ENCODE measurements at regions not wholly inside any gene's neighbourhood (a gene's known extent, or its start where the extent isn't known, plus 50 kb on each side); places are given as distances from the start of the nearest gene placed in this dataset.

DNA sequence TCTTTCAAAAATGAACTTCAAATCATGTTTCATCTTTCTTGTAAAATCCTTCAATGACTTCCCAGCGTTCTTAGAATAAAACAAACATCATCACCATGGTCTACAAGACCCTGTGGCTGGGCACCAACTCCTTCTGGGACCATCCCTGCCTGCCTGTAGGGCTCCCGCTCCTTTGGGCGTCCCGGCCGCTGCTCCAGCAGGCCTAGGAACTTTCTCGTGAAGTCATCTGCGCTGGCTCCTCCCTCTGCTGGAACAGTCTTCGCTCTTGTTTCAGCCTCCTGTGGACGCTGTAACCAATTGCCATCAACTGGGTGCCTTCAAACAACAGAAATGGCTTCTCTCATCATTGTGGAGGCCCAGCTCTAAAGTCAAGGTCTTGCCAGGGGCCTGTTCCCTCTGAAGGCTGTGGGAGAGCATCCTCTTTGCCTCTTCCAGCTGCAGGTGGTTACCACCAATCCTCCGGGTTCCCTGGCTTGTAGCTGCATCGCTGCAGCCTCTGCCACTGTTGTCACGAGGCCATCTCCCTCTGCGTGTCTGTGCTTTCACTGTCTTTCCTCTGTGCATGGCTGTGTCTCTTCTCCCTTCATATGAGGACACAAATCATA is 185.5 kb upstream of the SDK2 start:
- no peak overlapping the region for H3K27ac Mint-ChIP-seq

DNA sequence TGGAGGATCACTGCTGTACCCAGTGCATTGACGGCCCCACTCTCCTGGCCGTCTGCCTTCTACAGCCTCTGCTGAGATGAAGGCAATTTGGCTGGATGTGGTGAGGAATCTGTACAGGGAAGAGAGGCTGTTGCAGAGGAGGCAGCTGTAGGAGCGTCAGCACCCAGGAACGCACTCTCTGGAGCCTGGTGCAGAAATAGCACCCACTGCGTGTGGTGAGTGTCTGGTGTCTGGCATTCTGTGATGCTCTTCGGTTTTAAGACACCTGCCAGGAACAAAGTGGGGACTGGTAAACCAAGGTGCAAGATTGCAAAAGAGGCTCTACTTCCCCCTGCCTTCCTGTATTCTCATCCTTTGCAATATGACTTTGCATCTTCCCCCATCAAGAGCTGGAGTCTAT is 187.5 kb upstream of the SDK2 start:
- Mint-ChIP-seq H3K4me3 (no peak overlapping the region), H3K9me3 (peaks cover 3% of the 10 kb centered on the region), H3K27me3 (peaks cover 10% of the 10 kb centered on the region), H3K27ac (no peak overlapping the region), H3K4me1 (no peaks in the 10 kb centered on the region), H3K36me3 (no peaks in the 10 kb centered on the region)
- ATAC-seq (ENCODE audit: low read depth) (no peak), DNase-seq (ENCODE audit: low spot score in 2 of 2) (no peak)

More for the DNA sequence above, 185.5 kb upstream of the SDK2 start:
- Mint-ChIP-seq H3K4me3 (no peak overlapping the region), H3K9me3 (no peaks in the 10 kb centered on the region), H3K4me1 (no peaks in the 10 kb centered on the region), H3K27me3 (peaks cover 8% of the 10 kb centered on the region), H3K36me3 (no peaks in the 10 kb centered on the region)
- ATAC-seq (ENCODE audit: low read depth) (no peak), DNase-seq (ENCODE audit: low spot score in 2 of 2) (no peak)

DNA sequence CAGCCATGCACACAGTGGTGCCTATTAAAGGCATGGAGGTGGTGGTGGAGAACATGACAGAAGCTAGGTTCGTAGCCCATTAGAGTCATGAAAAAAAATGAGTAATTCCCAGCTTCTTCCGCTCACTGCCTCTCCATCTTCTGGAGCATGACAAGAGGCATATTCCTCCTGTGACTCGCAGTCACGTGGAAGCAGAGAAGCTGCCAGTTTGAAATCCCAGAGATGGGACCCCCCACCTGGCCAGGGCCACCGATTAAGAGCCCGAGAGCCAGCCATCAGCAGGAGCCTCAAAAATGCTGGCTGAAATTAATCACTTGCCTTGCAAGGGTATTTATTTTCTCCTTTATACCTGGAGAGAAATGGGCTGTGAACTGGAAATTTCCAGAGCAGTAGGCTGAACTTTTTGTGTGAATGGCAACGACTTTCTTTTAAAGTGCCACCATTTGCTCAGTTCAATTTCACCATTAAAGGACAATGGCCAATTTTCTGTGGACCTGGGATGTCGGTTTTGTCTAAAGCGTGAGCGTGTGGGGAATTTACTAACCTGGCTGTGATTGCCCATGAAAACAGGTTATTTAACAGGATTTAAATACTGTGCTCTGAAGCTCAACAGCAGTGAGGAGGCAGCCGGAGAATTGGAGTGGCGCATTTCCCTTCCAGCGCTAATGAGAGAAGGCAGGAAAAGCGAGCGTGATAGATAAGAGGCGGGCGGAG is 189.7 kb upstream of the SDK2 start:
- Mint-ChIP-seq H3K9me3 (peaks cover 5% of the 10 kb centered on the region), H3K27ac (no peak overlapping the region), H3K4me1 (no peaks in the 10 kb centered on the region), H3K27me3 (peaks cover 10% of the 10 kb centered on the region), H3K36me3 (no peaks in the 10 kb centered on the region), H3K4me3 (no peak overlapping the region)
- ATAC-seq (ENCODE audit: low read depth) (no peak), DNase-seq (ENCODE audit: low spot score in 2 of 2) (no peak)

DNA sequence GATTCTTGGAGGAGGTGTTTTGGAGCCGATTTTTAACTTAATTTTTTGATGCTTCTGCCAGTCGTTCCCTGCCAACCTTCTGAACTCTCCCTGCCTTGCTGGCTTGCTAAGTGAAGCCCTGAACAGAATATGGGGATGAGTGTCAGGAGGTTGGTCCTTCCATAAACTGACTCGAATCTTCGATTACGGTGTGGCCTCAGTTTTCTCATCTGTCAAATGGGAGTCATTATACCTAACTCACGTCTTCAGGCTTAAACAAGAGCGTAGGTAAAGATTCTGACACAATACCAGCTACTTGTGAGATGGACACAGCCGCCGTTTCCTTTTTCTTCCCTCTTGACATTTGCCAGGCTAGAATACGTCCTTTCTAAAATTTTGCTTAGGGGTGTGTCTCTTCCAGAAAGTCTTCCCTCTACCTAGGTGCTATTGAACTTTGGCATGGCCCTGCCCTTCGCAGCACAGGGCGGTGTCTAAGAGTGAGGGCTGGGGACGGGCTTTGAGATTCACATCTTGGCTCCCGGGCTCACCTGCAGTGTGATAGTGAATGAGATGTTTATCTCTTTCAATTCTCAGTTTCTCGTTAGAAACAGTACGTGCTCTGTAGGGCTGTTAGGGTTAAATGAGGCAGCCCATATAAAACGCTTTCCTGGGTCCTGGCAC is 190.6 kb upstream of the SDK2 start:
- Mint-ChIP-seq H3K27ac (no peak overlapping the region), H3K4me3 (no peak overlapping the region), H3K9me3 (peaks cover 5% of the 10 kb centered on the region), H3K4me1 (no peaks in the 10 kb centered on the region), H3K36me3 (no peaks in the 10 kb centered on the region), H3K27me3 (peaks cover 12% of the 10 kb centered on the region)
- DNase-seq (ENCODE audit: low spot score in 2 of 2): no peak
- ATAC-seq (ENCODE audit: low read depth): no peak

DNA sequence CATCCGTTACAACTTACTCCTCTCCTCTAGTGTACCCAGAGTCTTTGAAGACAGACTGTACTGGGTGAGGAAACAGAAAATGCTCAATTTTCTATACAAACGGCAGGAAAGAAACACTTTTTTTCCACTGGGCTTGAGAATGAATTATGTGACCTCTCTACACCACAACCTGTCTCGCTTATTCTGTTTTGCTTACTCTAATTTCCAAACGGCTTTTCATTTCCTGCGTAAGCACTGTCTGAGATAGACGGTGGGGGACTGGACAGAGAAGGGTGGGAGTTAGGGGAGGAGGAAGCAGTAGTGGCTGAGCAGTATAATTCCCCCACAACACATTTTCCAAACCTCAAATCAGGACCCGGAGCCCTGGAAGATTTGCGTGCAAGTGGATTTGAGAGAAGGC is 191.4 kb upstream of the SDK2 start:
- no peak overlapping the region for H3K27ac Mint-ChIP-seq
- H3K27me3 Mint-ChIP-seq: peaks cover 11% of the 10 kb centered on the region
- H3K4me3 Mint-ChIP-seq: no peak overlapping the region
- H3K36me3 Mint-ChIP-seq: no peaks in the 10 kb centered on the region
- ATAC-seq (ENCODE audit: low read depth) (no peak), DNase-seq (ENCODE audit: low spot score in 2 of 2) (no peak)
- H3K4me1 Mint-ChIP-seq: no peaks in the 10 kb centered on the region
- H3K9me3 Mint-ChIP-seq: peaks cover 5% of the 10 kb centered on the region

DNA sequence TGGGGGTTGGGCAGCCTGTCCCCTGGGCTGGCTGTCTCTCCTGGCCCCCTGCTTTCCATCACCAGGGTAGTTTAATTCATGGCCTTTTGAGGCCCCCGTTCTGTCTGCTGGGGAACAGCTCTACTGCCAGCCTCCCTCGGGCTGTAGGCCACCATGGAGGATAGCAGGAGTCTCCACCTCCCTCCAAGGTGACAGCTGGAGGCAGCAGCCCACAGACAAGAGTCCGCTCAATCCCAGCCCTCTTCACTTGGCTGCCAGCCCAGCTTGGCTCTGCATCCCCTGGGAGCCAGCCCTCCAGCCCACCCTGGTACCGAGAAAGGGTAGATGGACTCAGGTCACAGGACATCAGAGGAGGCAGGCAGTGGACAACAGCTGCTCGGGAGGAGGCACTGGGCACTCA is 194.6 kb upstream of the SDK2 start:
- ATAC-seq (ENCODE audit: low read depth) (no peak), DNase-seq (ENCODE audit: low spot score in 2 of 2) (no peak)
- Mint-ChIP-seq H3K9me3 (peaks cover 5% of the 10 kb centered on the region), H3K36me3 (no peaks in the 10 kb centered on the region), H3K4me1 (no peaks in the 10 kb centered on the region), H3K27me3 (peaks cover 9% of the 10 kb centered on the region), H3K27ac (no peak overlapping the region), H3K4me3 (no peak overlapping the region)

DNA sequence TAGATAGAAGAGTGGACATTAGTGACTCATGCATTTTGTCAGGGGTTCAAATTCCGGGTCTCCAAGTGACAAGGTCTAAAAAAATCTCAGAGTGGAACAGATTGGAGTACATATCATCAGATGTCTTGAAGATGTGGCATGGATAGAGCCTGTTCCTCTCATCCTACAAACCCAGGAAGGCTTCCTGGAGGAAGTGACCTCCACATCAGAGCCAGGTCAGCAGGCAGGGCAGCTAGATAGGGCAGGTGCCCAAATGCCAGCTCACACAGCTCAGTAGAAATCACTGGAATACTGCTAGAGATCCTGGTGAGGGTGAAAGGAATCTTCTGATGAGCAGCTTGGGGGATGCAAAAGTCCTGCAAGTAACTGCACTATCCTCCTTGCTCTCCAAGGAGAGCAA is 196.6 kb upstream of the SDK2 start:
- Mint-ChIP-seq H3K4me3 (no peak overlapping the region), H3K36me3 (no peaks in the 10 kb centered on the region), H3K27me3 (peaks cover 9% of the 10 kb centered on the region), H3K4me1 (no peaks in the 10 kb centered on the region), H3K9me3 (peaks cover 5% of the 10 kb centered on the region), H3K27ac (no peak overlapping the region)
- DNase-seq (ENCODE audit: low spot score in 2 of 2) (no peak), ATAC-seq (ENCODE audit: low read depth) (no peak)

DNA sequence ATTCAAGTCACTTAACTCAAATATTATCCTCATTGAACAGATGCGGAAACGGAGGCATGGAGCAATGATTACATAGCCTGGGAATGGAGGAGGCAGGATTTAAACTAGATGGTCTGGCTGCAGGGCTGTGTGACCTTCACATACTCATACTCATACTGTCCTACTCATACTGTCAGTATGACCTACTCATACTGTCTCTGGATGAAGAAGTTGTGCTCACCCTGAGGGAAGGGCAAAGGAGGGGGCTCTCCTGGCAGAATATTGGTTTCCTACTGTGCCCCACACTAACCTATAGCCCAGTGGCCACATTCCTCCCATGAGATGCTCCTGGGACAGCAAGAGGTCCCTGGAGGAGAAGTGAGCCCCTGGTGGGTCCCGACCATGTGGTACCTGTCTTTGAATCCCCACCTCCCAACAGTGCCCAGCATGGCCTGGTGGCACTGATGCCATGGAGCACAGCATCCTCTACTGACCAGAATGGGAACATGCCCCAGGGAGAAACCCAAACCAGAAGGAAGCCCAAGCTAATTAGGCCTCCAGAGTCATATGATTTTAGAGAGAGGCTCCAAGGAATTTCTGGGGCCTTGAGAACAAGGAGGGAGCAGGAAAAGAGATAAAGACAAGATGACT is 197.3 kb upstream of the SDK2 start:
- no peak overlapping the region for H3K27ac Mint-ChIP-seq
- H3K4me1 Mint-ChIP-seq: no peaks in the 10 kb centered on the region
- H3K9me3 Mint-ChIP-seq: peaks cover 4% of the 10 kb centered on the region
- ATAC-seq (ENCODE audit: low read depth): no peak
- peaks cover 9% of the 10 kb centered on the region for H3K27me3 Mint-ChIP-seq
- H3K36me3 Mint-ChIP-seq: no peaks in the 10 kb centered on the region
- no peak for DNase-seq (ENCODE audit: low spot score in 2 of 2)
- no peak overlapping the region for H3K4me3 Mint-ChIP-seq

DNA sequence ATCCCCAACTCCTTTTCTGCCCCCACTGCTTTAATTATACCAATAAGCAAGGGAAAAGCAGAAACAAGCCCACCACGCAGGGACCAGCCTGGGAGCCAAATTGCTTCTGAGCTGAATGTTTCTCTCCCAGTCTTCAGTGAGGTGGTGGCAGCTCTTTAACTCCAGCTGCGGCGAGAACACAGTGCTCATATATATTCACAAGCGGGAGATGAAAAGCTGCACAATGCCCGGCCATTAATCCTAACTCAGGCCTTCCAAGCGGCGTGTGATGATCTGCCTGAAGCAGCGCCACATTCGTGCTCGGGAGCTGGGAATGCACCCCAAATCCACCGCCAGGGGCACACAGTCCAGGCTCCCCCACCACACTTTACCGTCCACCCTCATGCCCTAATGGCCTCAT is 203.7 kb upstream of the SDK2 start:
- DNase-seq (ENCODE audit: low spot score in 2 of 2) (no peak), ATAC-seq (ENCODE audit: low read depth) (no peak)
- H3K4me1 Mint-ChIP-seq: no peaks in the 10 kb centered on the region
- H3K9me3 Mint-ChIP-seq: no peaks in the 10 kb centered on the region
- no peak overlapping the region for H3K27ac Mint-ChIP-seq
- no peak overlapping the region for H3K4me3 Mint-ChIP-seq
- peaks cover 10% of the 10 kb centered on the region for H3K27me3 Mint-ChIP-seq
- no peaks in the 10 kb centered on the region for H3K36me3 Mint-ChIP-seq

DNA sequence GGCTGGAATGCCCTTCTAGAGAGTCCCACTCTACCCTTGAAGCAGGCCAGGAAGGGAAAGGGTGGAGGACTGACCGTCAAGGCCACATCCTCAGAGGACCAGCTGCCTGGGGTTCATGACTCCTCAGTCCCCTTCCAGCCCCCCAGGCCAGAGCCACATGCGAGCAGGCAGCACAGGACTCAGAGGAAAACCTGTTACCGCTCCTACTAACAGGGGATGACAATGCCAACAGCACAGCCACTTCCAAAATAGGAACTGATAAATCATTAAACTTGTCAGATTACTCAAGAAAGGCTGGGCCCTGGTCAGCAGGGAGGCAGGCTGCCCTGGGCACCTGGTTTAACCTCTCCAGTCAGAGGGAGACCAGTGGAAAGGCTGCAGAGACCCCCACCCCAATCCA is 206.2 kb upstream of the SDK2 start:
- DNase-seq (ENCODE audit: low spot score in 2 of 2): no peak
- Mint-ChIP-seq H3K4me1 (no peaks in the 10 kb centered on the region), H3K9me3 (peaks cover 5% of the 10 kb centered on the region), H3K27me3 (peaks cover 9% of the 10 kb centered on the region), H3K27ac (no peak overlapping the region), H3K36me3 (no peaks in the 10 kb centered on the region), H3K4me3 (no peak overlapping the region)
- no peak for ATAC-seq (ENCODE audit: low read depth)

DNA sequence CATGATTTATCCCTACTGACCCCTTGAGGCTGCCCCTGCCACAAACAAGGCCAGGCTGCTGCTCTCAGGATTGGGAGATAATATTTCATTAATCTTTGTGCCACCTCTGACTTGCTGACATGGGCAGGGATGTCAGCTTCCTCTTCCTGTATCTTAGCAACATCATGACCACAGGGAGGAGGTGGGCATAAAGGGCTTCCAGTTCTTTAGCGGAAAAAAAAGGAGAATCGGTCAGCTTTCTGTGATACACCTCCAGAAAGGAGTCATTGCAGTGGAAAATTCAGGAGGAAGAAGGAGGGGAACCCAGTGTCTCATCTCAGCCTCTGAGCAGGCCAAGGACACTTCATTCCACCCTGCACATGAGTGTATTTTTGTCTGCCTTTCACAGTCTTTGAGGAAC is 206.8 kb upstream of the SDK2 start:
- H3K4me1 Mint-ChIP-seq: no peaks in the 10 kb centered on the region
- H3K36me3 Mint-ChIP-seq: no peaks in the 10 kb centered on the region
- H3K9me3 Mint-ChIP-seq: peaks cover 5% of the 10 kb centered on the region
- no peak overlapping the region for H3K4me3 Mint-ChIP-seq
- ATAC-seq (ENCODE audit: low read depth) (no peak), DNase-seq (ENCODE audit: low spot score in 2 of 2) (no peak)
- peaks cover 9% of the 10 kb centered on the region for H3K27me3 Mint-ChIP-seq
- H3K27ac Mint-ChIP-seq: no peak overlapping the region

DNA sequence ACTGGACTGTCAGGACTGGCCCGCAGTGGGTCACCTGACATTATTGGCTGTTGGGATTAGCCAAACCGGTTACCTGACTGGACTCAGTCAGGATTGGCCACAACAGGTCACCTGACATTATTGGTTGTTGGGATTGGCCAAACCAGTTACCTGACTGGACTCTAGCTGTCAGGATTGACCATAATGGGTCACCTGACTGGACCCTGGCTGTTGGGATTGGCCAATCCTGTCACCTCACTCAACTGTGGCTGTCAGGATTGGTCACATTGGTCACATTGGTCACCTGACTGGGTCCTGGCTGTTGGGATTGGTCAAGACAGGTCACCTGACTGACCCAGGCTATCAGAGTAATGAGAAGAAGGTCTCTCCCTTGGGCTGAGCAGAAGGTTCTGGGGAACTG is 207.7 kb upstream of the SDK2 start:
- no peak overlapping the region for H3K4me3 Mint-ChIP-seq
- H3K9me3 Mint-ChIP-seq: peaks cover 5% of the 10 kb centered on the region

DNA sequence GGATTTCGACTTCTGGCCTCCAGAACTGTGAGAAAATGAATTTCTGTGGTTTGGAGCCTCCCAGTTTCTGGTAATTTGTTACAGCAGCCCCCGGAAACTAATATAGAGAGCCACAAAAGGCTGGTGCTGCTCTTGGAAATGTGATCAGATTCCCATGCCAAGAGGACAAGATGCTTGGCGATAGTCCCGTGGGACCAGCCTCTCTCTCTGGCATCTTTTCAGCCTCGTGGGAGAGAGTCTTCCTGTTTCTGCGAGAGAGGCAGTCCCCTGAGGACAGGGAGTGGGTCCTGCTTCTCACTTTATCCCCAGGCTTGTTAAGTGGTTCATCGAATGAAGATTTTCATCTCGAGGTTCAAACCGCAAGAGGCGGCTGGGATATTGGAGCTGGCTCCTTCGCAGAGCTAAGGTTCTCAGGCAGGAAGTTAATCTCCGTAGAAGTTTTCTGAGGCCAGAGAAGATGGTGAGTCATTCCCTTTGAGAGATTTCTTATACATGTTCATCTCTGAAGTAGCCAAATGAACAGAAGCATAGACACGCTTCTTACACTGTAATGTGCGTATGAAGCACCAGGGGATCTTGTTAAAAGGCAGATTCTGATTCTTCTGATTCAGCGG is 211.6 kb upstream of the SDK2 start:
- H3K9me3 Mint-ChIP-seq: peaks cover 5% of the 10 kb centered on the region
- H3K36me3 Mint-ChIP-seq: no peaks in the 10 kb centered on the region
- no peak for ATAC-seq (ENCODE audit: low read depth)
- H3K4me1 Mint-ChIP-seq: no peaks in the 10 kb centered on the region
- peaks cover 6% of the 10 kb centered on the region for H3K27me3 Mint-ChIP-seq
- H3K27ac Mint-ChIP-seq: no peak overlapping the region
- DNase-seq (ENCODE audit: low spot score in 2 of 2): no peak
- no peak overlapping the region for H3K4me3 Mint-ChIP-seq

More for the DNA sequence above, 207.7 kb upstream of the SDK2 start:
- H3K4me1 Mint-ChIP-seq: no peaks in the 10 kb centered on the region
- no peak for DNase-seq (ENCODE audit: low spot score in 2 of 2)
- no peak for ATAC-seq (ENCODE audit: low read depth)
- peaks cover 9% of the 10 kb centered on the region for H3K27me3 Mint-ChIP-seq
- no peaks in the 10 kb centered on the region for H3K36me3 Mint-ChIP-seq
- H3K27ac Mint-ChIP-seq: no peak overlapping the region

DNA sequence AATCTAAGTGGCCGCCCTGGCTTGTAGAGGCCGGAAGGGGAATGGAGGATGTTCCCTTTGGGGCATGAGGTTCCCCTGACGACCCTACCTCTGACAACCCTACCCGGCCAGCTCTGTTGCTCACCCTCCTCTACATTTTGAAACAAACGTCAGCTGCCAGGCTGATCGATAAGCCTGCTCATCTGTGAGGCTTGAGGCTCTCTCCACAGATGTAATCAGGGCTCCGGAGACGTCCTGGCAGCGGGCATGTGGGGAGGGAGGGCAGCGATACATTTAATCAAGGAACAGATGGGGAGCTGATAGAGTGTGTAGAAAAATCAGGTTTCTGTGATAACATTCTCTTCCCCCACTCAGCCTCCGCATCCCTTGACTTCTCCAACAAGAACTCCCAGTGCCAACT is 212.3 kb upstream of the SDK2 start:
- DNase-seq (ENCODE audit: low spot score in 2 of 2): no peak
- no peak overlapping the region for H3K27ac Mint-ChIP-seq
- peaks cover 6% of the 10 kb centered on the region for H3K27me3 Mint-ChIP-seq
- no peak for ATAC-seq (ENCODE audit: low read depth)
- H3K9me3 Mint-ChIP-seq: peaks cover 5% of the 10 kb centered on the region
- H3K4me3 Mint-ChIP-seq: no peak overlapping the region
- no peaks in the 10 kb centered on the region for H3K36me3 Mint-ChIP-seq
- H3K4me1 Mint-ChIP-seq: no peaks in the 10 kb centered on the region
